ENCODE measurements at regions not wholly inside any gene's neighbourhood (a gene's known extent, or its start where the extent isn't known, plus 50 kb on each side); places are given as distances from the start of the nearest gene placed in this dataset.
"Not testable (repeated sequence)": the region's sequence is repeated elsewhere in the genome, so short reads cannot be mapped to it uniquely, and the experiment has no call there.

GRCh38 chr14:27845902-27846301 is 920.7 kb upstream of the FOXG1 start:
- no peak overlapping the region for H3K4me3 ChIP-seq (ENCODE audit: low read depth in 1 of 2, low read length in 2 of 2)
- H3K36me3 ChIP-seq (ENCODE audit: insufficient read depth, low read length): no peaks in the 10 kb centered on the region
- TF ChIP-seq EZH2 (IDR thresholded peaks at IDR 0.05; ENCODE audit: borderline replicate concordance, low read depth, low read length, severe bottlenecking) (no peak), CTCF (IDR thresholded peaks at IDR 0.05; ENCODE audit: borderline replicate concordance, extremely low read depth, low read length, poor library complexity, severe bottlenecking) (no peak)
- H3K4me1 ChIP-seq (ENCODE audit: insufficient read depth, low read length): no peaks in the 10 kb centered on the region
- ATAC-seq (ENCODE audit: insufficient read depth, low read depth) (no peak), DNase-seq (no peak)
- H3K9me3 ChIP-seq (ENCODE audit: insufficient read depth, low read length, severe bottlenecking): no peaks in the 10 kb centered on the region
- H4K20me1 ChIP-seq (ENCODE audit: insufficient read depth, low read length): no peaks in the 10 kb centered on the region
- no peak overlapping the region for H3K9ac ChIP-seq (ENCODE audit: low read depth, low read length)
- H3K27me3 ChIP-seq (ENCODE audit: insufficient read depth, low read length, poor library complexity): no peaks in the 10 kb centered on the region
- H3K4me2 ChIP-seq (ENCODE audit: insufficient read depth, low read length): no peak overlapping the region
- no peaks in the 10 kb centered on the region for H3K79me2 ChIP-seq (ENCODE audit: insufficient read depth, low read length)
- no peak overlapping the region for H2AFZ ChIP-seq (ENCODE audit: low read depth, low read length)
- no peak overlapping the region for H3K27ac ChIP-seq (ENCODE audit: low read length)

GRCh38 chr14:27847480-27847879 is 919.1 kb upstream of the FOXG1 start:
- not testable (repeated sequence) for H2AFZ ChIP-seq (ENCODE audit: low read depth, low read length); ATAC-seq (ENCODE audit: insufficient read depth, low read depth); H3K4me2 ChIP-seq (ENCODE audit: insufficient read depth, low read length); H3K79me2 ChIP-seq (ENCODE audit: insufficient read depth, low read length); H3K27me3 ChIP-seq (ENCODE audit: insufficient read depth, low read length, poor library complexity); DNase-seq; H3K4me1 ChIP-seq (ENCODE audit: insufficient read depth, low read length); H3K9ac ChIP-seq (ENCODE audit: low read depth, low read length); H3K9me3 ChIP-seq (ENCODE audit: insufficient read depth, low read length, severe bottlenecking); H4K20me1 ChIP-seq (ENCODE audit: insufficient read depth, low read length); H3K36me3 ChIP-seq (ENCODE audit: insufficient read depth, low read length); H3K4me3 ChIP-seq (ENCODE audit: low read depth in 1 of 2, low read length in 2 of 2); H3K27ac ChIP-seq (ENCODE audit: low read length)

DNA sequence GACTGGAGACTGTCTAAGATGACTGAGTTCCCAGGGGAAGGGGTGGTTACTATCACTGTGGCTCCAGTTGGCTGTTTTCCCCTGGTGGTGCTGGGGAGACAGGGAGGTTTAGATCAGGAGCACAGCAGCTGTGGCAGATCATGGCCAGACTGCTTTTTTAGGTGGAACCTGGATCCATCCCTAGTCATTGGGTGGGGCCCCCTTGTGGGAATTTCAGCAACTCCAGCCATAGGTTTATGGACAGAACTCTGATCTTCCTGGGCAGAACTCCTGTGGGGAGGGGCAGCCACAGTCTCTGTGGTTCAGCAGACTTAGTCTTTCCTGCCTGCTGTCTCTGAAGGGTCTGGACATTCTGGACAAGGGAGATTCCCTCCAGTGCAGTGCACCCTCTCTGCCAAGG is 917.4 kb upstream of the FOXG1 start:
- not testable (repeated sequence) for H3K27ac ChIP-seq (ENCODE audit: low read length); H3K9me3 ChIP-seq (ENCODE audit: insufficient read depth, low read length, severe bottlenecking); ATAC-seq (ENCODE audit: insufficient read depth, low read depth)

DNA sequence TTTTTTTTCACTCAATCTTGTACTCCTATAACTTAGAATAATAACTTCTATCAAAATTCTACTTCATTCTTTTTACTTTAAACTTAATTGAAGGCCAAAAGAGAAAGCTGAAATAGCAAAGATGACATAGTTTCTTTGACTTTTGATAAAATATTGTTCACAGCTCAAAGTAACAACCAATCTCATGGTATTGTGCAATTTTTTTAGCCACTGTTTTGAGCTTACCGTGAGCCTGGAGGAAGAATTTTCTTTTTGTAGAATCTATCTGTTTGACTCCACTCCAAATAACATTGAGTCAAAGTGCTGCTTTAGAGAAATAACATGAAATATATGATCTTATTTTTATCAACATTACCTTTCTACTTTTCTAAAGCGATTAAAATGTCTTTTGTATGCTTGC is 903.9 kb upstream of the FOXG1 start:
- no peak overlapping the region for H3K4me2 ChIP-seq (ENCODE audit: insufficient read depth, low read length)

More for the DNA sequence above, 917.4 kb upstream of the FOXG1 start:
- H3K36me3 ChIP-seq (ENCODE audit: insufficient read depth, low read length); H3K4me2 ChIP-seq (ENCODE audit: insufficient read depth, low read length); H3K4me1 ChIP-seq (ENCODE audit: insufficient read depth, low read length); H3K4me3 ChIP-seq (ENCODE audit: low read depth in 1 of 2, low read length in 2 of 2); H3K27me3 ChIP-seq (ENCODE audit: insufficient read depth, low read length, poor library complexity); H3K79me2 ChIP-seq (ENCODE audit: insufficient read depth, low read length); DNase-seq; H2AFZ ChIP-seq (ENCODE audit: low read depth, low read length); H4K20me1 ChIP-seq (ENCODE audit: insufficient read depth, low read length); H3K9ac ChIP-seq (ENCODE audit: low read depth, low read length): not testable (repeated sequence)

More for the DNA sequence above, 903.9 kb upstream of the FOXG1 start:
- Histone ChIP-seq H3K79me2 (ENCODE audit: insufficient read depth, low read length) (no peaks in the 10 kb centered on the region), H3K4me3 (ENCODE audit: low read depth in 1 of 2, low read length in 2 of 2) (no peak overlapping the region), H3K9me3 (ENCODE audit: insufficient read depth, low read length, severe bottlenecking) (no peaks in the 10 kb centered on the region), H3K27ac (ENCODE audit: low read length) (no peak overlapping the region), H3K4me1 (ENCODE audit: insufficient read depth, low read length) (no peaks in the 10 kb centered on the region), H3K36me3 (ENCODE audit: insufficient read depth, low read length) (no peaks in the 10 kb centered on the region), H4K20me1 (ENCODE audit: insufficient read depth, low read length) (no peaks in the 10 kb centered on the region), H3K27me3 (ENCODE audit: insufficient read depth, low read length, poor library complexity) (no peaks in the 10 kb centered on the region), H3K9ac (ENCODE audit: low read depth, low read length) (no peak overlapping the region), H2AFZ (ENCODE audit: low read depth, low read length) (no peak overlapping the region)
- ATAC-seq (ENCODE audit: insufficient read depth, low read depth): no peak
- no peak for DNase-seq
- TF ChIP-seq CTCF (IDR thresholded peaks at IDR 0.05; ENCODE audit: borderline replicate concordance, extremely low read depth, low read length, poor library complexity, severe bottlenecking): no peak
- no peak for TF ChIP-seq EZH2 (IDR thresholded peaks at IDR 0.05; ENCODE audit: borderline replicate concordance, low read depth, low read length, severe bottlenecking)
